GM12891 (cell line): ENCODE measurements at regions not wholly inside any gene's neighbourhood (a gene's known extent, or its start where the extent isn't known, plus 50 kb on each side); places are given as distances from the start of the nearest gene placed in this dataset.

Experiments
- POLR2AphosphoS5 ChIP-seq: IDR thresholded peaks from 2 replicates; pipeline ENCODE4 v1.6.1; 2011; ENCODE audit warnings: low read depth, low read length, control low read depth
- TAF1 ChIP-seq: IDR thresholded peaks from 2 replicates; pipeline ENCODE4 v1.6.1; 2011; ENCODE audit warnings: low read depth, low read length, control low read depth

- no peak for TF ChIP-seq TAF1
- TF ChIP-seq POLR2AphosphoS5, result no peak
These were observed 961.5 kb downstream of the KCNMA1 start for GRCh38 chr10:76675951-76676587.
